ENCODE measurements at regions not wholly inside any gene's neighbourhood (a gene's known extent, or its start where the extent isn't known, plus 50 kb on each side); places are given as distances from the start of the nearest gene placed in this dataset.

DNA sequence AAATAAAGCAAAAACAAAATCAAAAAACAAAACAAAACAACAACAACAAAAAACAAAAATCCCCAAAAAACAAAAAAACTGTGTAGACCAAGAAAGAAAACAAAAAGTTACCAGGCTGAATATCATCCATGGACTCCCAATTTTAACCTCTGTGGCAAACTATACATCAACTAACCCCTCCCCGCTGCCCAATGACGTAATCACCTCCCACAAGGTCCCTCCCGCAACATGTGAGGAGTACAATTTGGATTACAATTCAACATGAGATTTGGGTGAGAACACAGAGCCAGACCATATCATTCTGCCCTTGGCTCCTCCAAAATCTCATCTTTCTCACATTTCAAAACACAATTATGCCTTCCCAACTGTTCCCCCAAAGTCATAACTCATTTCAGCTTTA, 179.8 kb downstream of the DERA start:
- Histone ChIP-seq H3F3A (replicated peaks; ENCODE audit: low read depth) (no peaks in the 10 kb centered on the region), H4K20me1 (replicated peaks; ENCODE audit: insufficient read depth) (no peaks in the 10 kb centered on the region), H3K27me3 (ENCODE audit: insufficient read depth) (no peaks in the 10 kb centered on the region), H3K4me2 (no peak overlapping the region), H2AFZ (no peak overlapping the region), H3K4me1 (ENCODE audit: insufficient read depth) (no peaks in the 10 kb centered on the region), H3K79me2 (replicated peaks; ENCODE audit: insufficient read depth) (no peaks in the 10 kb centered on the region), H3K4me3 (no peak overlapping the region), H3K9me2 (ENCODE audit: insufficient read depth) (peaks cover 2% of the 10 kb centered on the region; the same call in 1 of the 2 replicates), H3K27ac (ENCODE audit: low read depth) (no peak overlapping the region), H3K36me3 (ENCODE audit: insufficient read depth) (no peaks in the 10 kb centered on the region)
- H3K36me3 Mint-ChIP-seq (ENCODE audit: low read depth), result peaks cover 6% of the 10 kb centered on the region; the same call in 2 of the 3 replicates
- no peak overlapping the region for H3K4me3 Mint-ChIP-seq
- H3K9me3 Mint-ChIP-seq, result peaks cover 11% of the 10 kb centered on the region; the same call in 2 of the 3 replicates
- DNase-seq (ENCODE audit: low spot score) (no peak), ATAC-seq (no peak)
- no peak overlapping the region for H3K27ac Mint-ChIP-seq
- H3K4me1 Mint-ChIP-seq, result peaks cover 3% of the 10 kb centered on the region; the same call in 2 of the 3 replicates
- H3K27me3 Mint-ChIP-seq (ENCODE audit: insufficient read depth, low read depth, poor library complexity), result no peaks in the 10 kb centered on the region
- TF ChIP-seq, protein P1, sequence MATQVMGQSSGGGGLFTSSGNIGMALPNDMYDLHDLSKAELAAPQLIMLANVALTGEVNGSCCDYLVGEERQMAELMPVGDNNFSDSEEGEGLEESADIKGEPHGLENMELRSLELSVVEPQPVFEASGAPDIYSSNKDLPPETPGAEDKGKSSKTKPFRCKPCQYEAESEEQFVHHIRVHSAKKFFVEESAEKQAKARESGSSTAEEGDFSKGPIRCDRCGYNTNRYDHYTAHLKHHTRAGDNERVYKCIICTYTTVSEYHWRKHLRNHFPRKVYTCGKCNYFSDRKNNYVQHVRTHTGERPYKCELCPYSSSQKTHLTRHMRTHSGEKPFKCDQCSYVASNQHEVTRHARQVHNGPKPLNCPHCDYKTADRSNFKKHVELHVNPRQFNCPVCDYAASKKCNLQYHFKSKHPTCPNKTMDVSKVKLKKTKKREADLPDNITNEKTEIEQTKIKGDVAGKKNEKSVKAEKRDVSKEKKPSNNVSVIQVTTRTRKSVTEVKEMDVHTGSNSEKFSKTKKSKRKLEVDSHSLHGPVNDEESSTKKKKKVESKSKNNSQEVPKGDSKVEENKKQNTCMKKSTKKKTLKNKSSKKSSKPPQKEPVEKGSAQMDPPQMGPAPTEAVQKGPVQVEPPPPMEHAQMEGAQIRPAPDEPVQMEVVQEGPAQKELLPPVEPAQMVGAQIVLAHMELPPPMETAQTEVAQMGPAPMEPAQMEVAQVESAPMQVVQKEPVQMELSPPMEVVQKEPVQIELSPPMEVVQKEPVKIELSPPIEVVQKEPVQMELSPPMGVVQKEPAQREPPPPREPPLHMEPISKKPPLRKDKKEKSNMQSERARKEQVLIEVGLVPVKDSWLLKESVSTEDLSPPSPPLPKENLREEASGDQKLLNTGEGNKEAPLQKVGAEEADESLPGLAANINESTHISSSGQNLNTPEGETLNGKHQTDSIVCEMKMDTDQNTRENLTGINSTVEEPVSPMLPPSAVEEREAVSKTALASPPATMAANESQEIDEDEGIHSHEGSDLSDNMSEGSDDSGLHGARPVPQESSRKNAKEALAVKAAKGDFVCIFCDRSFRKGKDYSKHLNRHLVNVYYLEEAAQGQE (IDR thresholded peaks at IDR 0.05; ENCODE audit: unreplicated experiment), result no peak
- TF ChIP-seq NANOG (IDR thresholded peaks at IDR 0.05; ENCODE audit: borderline replicate concordance) (no peak), ZNF114 (CRISPR knock-in tag; IDR thresholded peaks at IDR 0.05) (no peak), STAT1 (IDR thresholded peaks at IDR 0.05; ENCODE audit: unreplicated experiment) (no peak), ZNF331 (CRISPR knock-in tag; IDR thresholded peaks at IDR 0.05; ENCODE audit: low read depth) (no peak), EZH2phosphoT487 (IDR thresholded peaks at IDR 0.05; ENCODE audit: unreplicated experiment) (no peak), CREB1 (CRISPR knock-in tag; IDR thresholded peaks at IDR 0.05; ENCODE audit: low read depth) (no peak), POLR2AphosphoS5 (IDR thresholded peaks at IDR 0.05; ENCODE audit: low read depth) (no peak), JUNB (IDR thresholded peaks at IDR 0.05; ENCODE audit: unreplicated experiment) (no peak), EZH2 (IDR thresholded peaks at IDR 0.05; ENCODE audit: low read depth, unreplicated experiment) (no peak)
- TF ChIP-seq, protein P2, sequence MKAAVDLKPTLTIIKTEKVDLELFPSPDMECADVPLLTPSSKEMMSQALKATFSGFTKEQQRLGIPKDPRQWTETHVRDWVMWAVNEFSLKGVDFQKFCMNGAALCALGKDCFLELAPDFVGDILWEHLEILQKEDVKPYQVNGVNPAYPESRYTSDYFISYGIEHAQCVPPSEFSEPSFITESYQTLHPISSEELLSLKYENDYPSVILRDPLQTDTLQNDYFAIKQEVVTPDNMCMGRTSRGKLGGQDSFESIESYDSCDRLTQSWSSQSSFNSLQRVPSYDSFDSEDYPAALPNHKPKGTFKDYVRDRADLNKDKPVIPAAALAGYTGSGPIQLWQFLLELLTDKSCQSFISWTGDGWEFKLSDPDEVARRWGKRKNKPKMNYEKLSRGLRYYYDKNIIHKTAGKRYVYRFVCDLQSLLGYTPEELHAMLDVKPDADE (IDR thresholded peaks at IDR 0.05), result no peak
- TF ChIP-seq, protein P3, sequence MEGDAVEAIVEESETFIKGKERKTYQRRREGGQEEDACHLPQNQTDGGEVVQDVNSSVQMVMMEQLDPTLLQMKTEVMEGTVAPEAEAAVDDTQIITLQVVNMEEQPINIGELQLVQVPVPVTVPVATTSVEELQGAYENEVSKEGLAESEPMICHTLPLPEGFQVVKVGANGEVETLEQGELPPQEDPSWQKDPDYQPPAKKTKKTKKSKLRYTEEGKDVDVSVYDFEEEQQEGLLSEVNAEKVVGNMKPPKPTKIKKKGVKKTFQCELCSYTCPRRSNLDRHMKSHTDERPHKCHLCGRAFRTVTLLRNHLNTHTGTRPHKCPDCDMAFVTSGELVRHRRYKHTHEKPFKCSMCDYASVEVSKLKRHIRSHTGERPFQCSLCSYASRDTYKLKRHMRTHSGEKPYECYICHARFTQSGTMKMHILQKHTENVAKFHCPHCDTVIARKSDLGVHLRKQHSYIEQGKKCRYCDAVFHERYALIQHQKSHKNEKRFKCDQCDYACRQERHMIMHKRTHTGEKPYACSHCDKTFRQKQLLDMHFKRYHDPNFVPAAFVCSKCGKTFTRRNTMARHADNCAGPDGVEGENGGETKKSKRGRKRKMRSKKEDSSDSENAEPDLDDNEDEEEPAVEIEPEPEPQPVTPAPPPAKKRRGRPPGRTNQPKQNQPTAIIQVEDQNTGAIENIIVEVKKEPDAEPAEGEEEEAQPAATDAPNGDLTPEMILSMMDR (conservative IDR thresholded peaks at IDR 0.05; ENCODE audit: low read depth in 2 of 2), result no peak
- TF ChIP-seq, protein P4, sequence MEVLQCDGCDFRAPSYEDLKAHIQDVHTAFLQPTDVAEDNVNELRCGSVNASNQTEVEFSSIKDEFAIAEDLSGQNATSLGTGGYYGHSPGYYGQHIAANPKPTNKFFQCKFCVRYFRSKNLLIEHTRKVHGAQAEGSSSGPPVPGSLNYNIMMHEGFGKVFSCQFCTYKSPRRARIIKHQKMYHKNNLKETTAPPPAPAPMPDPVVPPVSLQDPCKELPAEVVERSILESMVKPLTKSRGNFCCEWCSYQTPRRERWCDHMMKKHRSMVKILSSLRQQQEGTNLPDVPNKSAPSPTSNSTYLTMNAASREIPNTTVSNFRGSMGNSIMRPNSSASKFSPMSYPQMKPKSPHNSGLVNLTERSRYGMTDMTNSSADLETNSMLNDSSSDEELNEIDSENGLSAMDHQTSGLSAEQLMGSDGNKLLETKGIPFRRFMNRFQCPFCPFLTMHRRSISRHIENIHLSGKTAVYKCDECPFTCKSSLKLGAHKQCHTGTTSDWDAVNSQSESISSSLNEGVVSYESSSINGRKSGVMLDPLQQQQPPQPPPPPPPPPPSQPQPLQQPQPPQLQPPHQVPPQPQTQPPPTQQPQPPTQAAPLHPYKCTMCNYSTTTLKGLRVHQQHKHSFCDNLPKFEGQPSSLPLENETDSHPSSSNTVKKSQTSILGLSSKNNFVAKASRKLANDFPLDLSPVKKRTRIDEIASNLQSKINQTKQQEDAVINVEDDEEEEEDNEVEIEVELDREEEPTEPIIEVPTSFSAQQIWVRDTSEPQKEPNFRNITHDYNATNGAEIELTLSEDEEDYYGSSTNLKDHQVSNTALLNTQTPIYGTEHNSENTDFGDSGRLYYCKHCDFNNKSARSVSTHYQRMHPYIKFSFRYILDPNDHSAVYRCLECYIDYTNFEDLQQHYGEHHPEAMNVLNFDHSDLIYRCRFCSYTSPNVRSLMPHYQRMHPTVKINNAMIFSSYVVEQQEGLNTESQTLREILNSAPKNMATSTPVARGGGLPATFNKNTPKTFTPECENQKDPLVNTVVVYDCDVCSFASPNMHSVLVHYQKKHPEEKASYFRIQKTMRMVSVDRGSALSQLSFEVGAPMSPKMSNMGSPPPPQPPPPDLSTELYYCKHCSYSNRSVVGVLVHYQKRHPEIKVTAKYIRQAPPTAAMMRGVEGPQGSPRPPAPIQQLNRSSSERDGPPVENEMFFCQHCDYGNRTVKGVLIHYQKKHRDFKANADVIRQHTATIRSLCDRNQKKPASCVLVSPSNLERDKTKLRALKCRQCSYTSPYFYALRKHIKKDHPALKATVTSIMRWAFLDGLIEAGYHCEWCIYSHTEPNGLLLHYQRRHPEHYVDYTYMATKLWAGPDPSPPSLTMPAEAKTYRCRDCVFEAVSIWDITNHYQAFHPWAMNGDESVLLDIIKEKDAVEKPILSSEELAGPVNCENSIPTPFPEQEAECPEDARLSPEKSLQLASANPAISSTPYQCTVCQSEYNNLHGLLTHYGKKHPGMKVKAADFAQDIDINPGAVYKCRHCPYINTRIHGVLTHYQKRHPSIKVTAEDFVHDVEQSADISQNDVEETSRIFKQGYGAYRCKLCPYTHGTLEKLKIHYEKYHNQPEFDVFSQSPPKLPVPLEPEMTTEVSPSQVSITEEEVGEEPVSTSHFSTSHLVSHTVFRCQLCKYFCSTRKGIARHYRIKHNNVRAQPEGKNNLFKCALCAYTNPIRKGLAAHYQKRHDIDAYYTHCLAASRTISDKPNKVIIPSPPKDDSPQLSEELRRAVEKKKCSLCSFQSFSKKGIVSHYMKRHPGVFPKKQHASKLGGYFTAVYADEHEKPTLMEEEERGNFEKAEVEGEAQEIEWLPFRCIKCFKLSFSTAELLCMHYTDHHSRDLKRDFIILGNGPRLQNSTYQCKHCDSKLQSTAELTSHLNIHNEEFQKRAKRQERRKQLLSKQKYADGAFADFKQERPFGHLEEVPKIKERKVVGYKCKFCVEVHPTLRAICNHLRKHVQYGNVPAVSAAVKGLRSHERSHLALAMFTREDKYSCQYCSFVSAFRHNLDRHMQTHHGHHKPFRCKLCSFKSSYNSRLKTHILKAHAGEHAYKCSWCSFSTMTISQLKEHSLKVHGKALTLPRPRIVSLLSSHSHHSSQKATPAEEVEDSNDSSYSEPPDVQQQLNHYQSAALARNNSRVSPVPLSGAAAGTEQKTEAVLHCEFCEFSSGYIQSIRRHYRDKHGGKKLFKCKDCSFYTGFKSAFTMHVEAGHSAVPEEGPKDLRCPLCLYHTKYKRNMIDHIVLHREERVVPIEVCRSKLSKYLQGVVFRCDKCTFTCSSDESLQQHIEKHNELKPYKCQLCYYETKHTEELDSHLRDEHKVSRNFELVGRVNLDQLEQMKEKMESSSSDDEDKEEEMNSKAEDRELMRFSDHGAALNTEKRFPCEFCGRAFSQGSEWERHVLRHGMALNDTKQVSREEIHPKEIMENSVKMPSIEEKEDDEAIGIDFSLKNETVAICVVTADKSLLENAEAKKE (CRISPR knock-in tag; IDR thresholded peaks at IDR 0.05), result no peak

Data from GM23338 (cell line).